Esophagus muscularis mucosa (tissue), 4 donors: ENCODE measurements at regions not wholly inside any gene's neighbourhood (a gene's known extent, or its start where the extent isn't known, plus 50 kb on each side); places are given as distances from the start of the nearest gene placed in this dataset.
A peak's percentile ranks its signal among the peaks of the same experiment; 100 is the strongest.

Experiments
- DNase-seq: peaks from one replicate; pipeline ENCODE4 v3.0.0-alpha.2; 2017; ENCODE audit errors: extremely low spot score
- H3K27ac ChIP-seq, 4 donors: fragments of 200-600 bp; sonication (generic); replicated peaks in 1 of 4; 1 replicate in 3 of 4; 2 replicates in 1 of 4; pipeline ENCODE4 v1.5.1; 2016 to 2019; ENCODE audit warnings: mild to moderate bottlenecking in 1 of 4
- H3K27me3 ChIP-seq, 4 donors: fragments of 200-600 bp; sonication (generic); one replicate each; pipeline versions ENCODE4 v1.5.1 to v1.6.0; 2016 to 2019
- H3K36me3 ChIP-seq, 4 donors: fragments of 200-600 bp; sonication (generic); one replicate each; pipeline ENCODE4 v1.5.1; 2016 to 2019
- H3K4me1 ChIP-seq, 4 donors: fragments of 200-600 bp; sonication (generic); one replicate each; pipeline ENCODE4 v1.5.1; 2016 to 2019
- H3K4me3 ChIP-seq, 4 donors: fragments of 200-600 bp; sonication (generic); 1 replicate in 2 of 4; 2 replicates in 2 of 4; pipeline ENCODE4 v1.5.1; 2016 to 2019; ENCODE audit warnings: mild to moderate bottlenecking in 4 of 4, moderate library complexity in 1 of 4
- H3K9me3 ChIP-seq, 4 donors: fragments of 200-600 bp; sonication (generic); 1 replicate in 3 of 4; 2 replicates in 1 of 4; pipeline ENCODE4 v1.5.1; 2016 to 2019
- EP300 ChIP-seq: sonication (generic); formaldehyde crosslinking; IDR thresholded peaks from one replicate; pipeline ENCODE4 v1.6.1; 2017; ENCODE audit warnings: antibody characterized with exemption
- POLR2A ChIP-seq: fragments of 450-650 bp; IDR thresholded peaks from one replicate; pipeline ENCODE4 v1.6.1; 2017; ENCODE audit warnings: antibody characterized with exemption, moderate library complexity, mild to moderate bottlenecking, low read depth
- POLR2AphosphoS5 ChIP-seq, 2 donors: sonication (generic); formaldehyde crosslinking; IDR thresholded peaks; one replicate each; pipeline ENCODE4 v1.6.1; 2017; ENCODE audit warnings: antibody characterized with exemption in 2 of 2
- WGBS: methylation state at CpG from one replicate; pipeline ENCODE4 v1.1.5; 2018; 5-methylcytosine and 5-hydroxymethylcytosine counted together
- intact Hi-C: fragments of 100-400 bp; cut with DNase I; formaldehyde crosslinking; loops from one replicate; pipeline ENCODE4 v1.15.1; 2023
- TF ChIP-seq, protein P1 (sequence below), 3 experiments: fragments of 200-600 bp in 2 of 3; fragments of 450-650 bp in 1 of 3; sonication (generic) in 2 of 3; IDR thresholded peaks; one replicate each; pipeline ENCODE4 v1.5.1; 2017 to 2019; ENCODE audit warnings: antibody characterized with exemption in 3 of 3, mild to moderate bottlenecking in 2 of 3, moderate library complexity in 1 of 3

DNA sequence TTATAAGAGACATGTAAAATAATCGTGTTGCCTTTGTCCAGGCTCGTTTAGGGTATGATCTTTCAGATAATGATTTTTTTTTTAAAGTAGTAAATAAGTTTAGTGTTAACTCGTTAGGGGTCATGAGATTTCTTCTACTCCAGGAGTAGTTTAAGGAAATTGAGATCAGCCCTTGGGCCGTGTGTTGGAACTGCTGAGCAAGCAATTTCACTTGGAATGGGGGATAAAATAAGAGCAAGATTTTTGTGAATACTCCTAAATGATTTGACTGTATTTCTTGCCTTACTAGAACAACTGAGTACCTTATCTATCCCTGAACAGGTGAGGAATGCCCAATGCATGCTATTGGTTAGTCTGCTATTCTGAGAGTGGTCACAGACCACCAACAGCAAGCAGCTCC lies 102.2 kb upstream of the SERPINE2 start:
- no peak overlapping the region for H3K4me3 ChIP-seq
- intact Hi-C loops = no loop called here
- WGBS = 78% methylated on average over 4 of the region's 4 CpGs
- TF ChIP-seq, protein P1, sequence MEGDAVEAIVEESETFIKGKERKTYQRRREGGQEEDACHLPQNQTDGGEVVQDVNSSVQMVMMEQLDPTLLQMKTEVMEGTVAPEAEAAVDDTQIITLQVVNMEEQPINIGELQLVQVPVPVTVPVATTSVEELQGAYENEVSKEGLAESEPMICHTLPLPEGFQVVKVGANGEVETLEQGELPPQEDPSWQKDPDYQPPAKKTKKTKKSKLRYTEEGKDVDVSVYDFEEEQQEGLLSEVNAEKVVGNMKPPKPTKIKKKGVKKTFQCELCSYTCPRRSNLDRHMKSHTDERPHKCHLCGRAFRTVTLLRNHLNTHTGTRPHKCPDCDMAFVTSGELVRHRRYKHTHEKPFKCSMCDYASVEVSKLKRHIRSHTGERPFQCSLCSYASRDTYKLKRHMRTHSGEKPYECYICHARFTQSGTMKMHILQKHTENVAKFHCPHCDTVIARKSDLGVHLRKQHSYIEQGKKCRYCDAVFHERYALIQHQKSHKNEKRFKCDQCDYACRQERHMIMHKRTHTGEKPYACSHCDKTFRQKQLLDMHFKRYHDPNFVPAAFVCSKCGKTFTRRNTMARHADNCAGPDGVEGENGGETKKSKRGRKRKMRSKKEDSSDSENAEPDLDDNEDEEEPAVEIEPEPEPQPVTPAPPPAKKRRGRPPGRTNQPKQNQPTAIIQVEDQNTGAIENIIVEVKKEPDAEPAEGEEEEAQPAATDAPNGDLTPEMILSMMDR (IDR thresholded peaks at IDR 0.05) = no peak
- no peak for TF ChIP-seq EP300
- DNase-seq = no peak
- H3K27me3 ChIP-seq = no peaks in the 10 kb centered on the region
- peaks cover 0 to 7% (median 0%) of the 10 kb centered on the region in 4 donors for H3K4me1 ChIP-seq
- no peaks in the 10 kb centered on the region for H3K9me3 ChIP-seq
- H3K36me3 ChIP-seq = no peaks in the 10 kb centered on the region
- no peak overlapping the region for H3K27ac ChIP-seq

DNA sequence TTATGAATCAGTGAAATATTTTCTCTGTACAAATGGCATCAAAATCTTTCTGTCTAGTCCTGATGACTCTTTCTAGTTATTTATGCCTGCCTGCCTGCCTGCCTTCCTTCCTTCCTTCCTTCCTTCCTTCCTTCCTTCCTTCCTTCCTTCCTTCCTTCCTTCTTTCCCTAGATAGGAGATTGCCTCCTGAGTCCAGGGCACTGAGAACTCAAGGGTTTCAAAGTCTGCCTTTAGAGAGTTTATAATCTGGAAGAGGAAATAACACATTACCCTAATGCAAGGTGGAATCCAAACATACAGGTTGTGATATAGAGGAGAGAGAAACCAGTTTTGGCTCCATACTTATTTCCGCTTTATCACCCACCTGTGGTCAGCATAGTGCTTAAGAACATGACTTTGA lies 98.1 kb upstream of the SERPINE2 start:
- Histone ChIP-seq H3K36me3 (no peaks in the 10 kb centered on the region), H3K27me3 (no peaks in the 10 kb centered on the region), H3K27ac (no peak overlapping the region), H3K4me3 (no peak overlapping the region), H3K9me3 (no peaks in the 10 kb centered on the region), H3K4me1 (peaks cover 0 to 3% (median 0%) of the 10 kb centered on the region in 4 donors)
- DNase-seq = peak; percentile 10
- intact Hi-C loops = no loop called here
- TF ChIP-seq POLR2A = no peak
- TF ChIP-seq EP300 = no peak
- 100% methylated on average over 1 of the region's 1 CpG for WGBS

DNA sequence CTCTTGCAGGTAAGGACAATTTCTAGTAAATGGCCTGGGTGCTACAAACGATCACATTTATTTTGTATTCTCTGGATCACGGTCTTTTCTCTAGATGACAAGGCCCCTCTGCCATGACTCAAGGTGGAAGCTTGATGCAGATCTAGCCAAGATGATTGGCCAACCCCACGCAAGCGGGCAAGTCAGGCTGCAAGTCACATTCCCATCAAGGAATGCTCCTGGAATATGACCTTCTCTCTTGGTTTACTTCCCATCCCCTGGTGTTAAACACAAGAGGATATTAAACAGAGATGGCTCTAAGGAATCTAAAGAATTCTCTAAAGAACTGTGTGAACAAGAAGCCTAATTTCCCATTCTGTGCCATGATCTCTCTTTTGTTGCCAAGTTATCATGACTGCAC lies 97.3 kb upstream of the SERPINE2 start:
- Histone ChIP-seq H3K27ac (no peak overlapping the region), H3K4me3 (no peak overlapping the region), H3K4me1 (no peaks in the 10 kb centered on the region), H3K36me3 (no peaks in the 10 kb centered on the region), H3K9me3 (no peaks in the 10 kb centered on the region), H3K27me3 (no peaks in the 10 kb centered on the region)
- TF ChIP-seq POLR2AphosphoS5 (IDR thresholded peaks at IDR 0.05) = no peak
- 85% methylated on average over 4 of the region's 4 CpGs for WGBS
- peak; percentile 10 for DNase-seq
- intact Hi-C loops = no loop called here

DNA sequence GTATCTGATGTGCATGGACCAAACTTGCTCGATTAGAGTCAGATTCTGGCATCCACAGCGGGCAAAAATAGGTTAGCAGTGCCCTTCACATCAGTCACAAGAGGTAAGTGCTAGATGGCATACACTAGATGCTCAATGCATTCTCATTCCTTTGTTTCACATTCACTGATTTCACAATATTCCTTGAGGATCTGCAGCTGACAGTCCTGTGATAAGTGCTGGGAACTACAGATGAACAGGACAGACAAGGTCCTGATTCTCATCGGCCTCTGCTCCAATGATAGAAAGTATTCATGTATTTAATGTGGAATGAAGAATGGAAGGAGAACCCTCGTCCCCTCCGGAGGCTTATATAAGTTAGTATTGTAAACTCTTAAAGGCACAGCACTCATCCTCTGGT lies 96.8 kb upstream of the SERPINE2 start:
- no peak overlapping the region for H3K4me3 ChIP-seq
- intact Hi-C loops = no loop called here
- WGBS = 85% methylated on average over 5 of the region's 5 CpGs
- H3K9me3 ChIP-seq = no peaks in the 10 kb centered on the region
- DNase-seq = no peak
- no peaks in the 10 kb centered on the region for H3K36me3 ChIP-seq
- TF ChIP-seq POLR2A (no peak), EP300 (no peak), POLR2AphosphoS5 (IDR thresholded peaks at IDR 0.05) (no peak)
- TF ChIP-seq, protein P1 (IDR thresholded peaks at IDR 0.05) = no peak
- H3K27ac ChIP-seq = no peak overlapping the region
- no peaks in the 10 kb centered on the region for H3K4me1 ChIP-seq
- no peaks in the 10 kb centered on the region for H3K27me3 ChIP-seq

DNA sequence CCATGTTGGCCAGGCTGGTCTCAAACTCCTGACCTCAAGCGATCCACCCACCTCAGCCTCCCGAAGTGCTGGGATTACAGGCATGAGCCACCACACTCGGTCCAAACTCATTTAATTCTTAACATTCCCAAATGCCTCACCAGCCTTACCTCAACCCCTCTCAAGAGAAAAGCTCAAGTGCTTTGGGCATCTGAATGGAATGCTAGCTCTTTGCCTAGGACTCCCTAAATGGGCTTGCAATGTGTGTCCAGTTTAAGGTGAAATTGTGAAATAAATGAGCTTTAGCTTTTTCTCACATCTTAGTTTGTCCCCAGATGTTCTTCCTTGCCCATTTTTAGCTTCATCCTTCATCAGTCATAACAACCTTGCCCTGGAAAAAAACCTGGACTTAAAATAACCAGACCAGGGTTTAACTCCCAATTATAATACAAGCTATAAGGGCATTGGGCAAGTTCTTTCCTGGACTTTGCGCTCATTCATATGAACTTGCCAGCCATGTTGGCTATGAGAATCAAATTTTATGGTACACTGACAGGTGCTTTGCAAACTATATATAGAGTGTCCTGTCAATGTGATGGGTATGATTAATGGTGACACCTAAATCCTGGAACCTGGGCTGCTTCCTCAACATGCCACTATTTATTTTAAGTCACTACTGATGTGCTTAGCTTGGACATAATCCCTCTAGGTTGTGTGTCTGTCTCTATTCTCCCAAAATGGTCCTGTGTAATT lies 95.1 kb upstream of the SERPINE2 start:
- intact Hi-C loops = no loop called here
- no peak for DNase-seq
- no peaks in the 10 kb centered on the region for H3K9me3 ChIP-seq
- H3K36me3 ChIP-seq = no peaks in the 10 kb centered on the region
- no peaks in the 10 kb centered on the region for H3K4me1 ChIP-seq
- TF ChIP-seq EP300 (no peak), POLR2AphosphoS5 (IDR thresholded peaks at IDR 0.05) (no peak), POLR2A (no peak)
- TF ChIP-seq, protein P1 (IDR thresholded peaks at IDR 0.05) = no peak
- WGBS = 95% methylated on average over 4 of the region's 4 CpGs
- no peak overlapping the region for H3K4me3 ChIP-seq
- no peaks in the 10 kb centered on the region for H3K27me3 ChIP-seq
- no peak overlapping the region for H3K27ac ChIP-seq

DNA sequence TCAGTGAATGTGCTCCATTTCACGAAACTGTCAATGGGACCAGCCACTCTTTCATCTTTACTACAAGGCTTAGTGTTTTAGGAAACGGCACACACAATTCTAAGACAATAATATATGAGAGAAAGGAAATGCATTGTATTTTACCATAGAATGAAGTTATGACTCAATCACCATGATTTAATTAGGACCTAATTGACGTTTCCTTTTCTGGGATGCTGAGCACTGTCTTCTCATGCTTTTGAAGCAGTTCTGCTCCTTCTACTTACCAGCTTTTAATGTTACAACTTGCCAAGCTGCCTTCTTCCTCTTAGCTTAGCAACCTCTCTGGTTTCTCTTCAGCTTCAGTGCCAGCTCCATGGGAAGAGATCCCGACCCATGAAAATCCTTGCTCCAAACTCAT lies 94.3 kb upstream of the SERPINE2 start:
- no peaks in the 10 kb centered on the region for H3K4me1 ChIP-seq
- no peak overlapping the region for H3K27ac ChIP-seq
- H3K27me3 ChIP-seq = no peaks in the 10 kb centered on the region
- no peaks in the 10 kb centered on the region for H3K9me3 ChIP-seq
- TF ChIP-seq EP300 (no peak), POLR2AphosphoS5 (IDR thresholded peaks at IDR 0.05) (no peak), POLR2A (no peak)
- TF ChIP-seq, protein P1 (IDR thresholded peaks at IDR 0.05) = no peak
- no peak overlapping the region for H3K4me3 ChIP-seq
- H3K36me3 ChIP-seq = no peaks in the 10 kb centered on the region
- WGBS = 84% methylated on average over 4 of the region's 4 CpGs
- intact Hi-C loops = no loop called here
- DNase-seq = no peak
